HepG2 (cell line): ENCODE measurements at regions not wholly inside any gene's neighbourhood (a gene's known extent, or its start where the extent isn't known, plus 50 kb on each side); places are given as distances from the start of the nearest gene placed in this dataset.
A peak's percentile ranks its signal among the peaks of the same experiment; 100 is the strongest.

Experiments
- ATAC-seq: fragments of 200-7000 bp; cut with Tn5 transposase; 3 replicates; pipeline ENCODE4 v1.9.1; 2020; ENCODE audit warnings: mild to moderate bottlenecking, moderate library complexity
- BruUV-seq: library from RNA; stranded (reverse); fragments of 400-500 nt; replicated peaks from 2 replicates; lab custom pipeline; 2021; lab: Mats Ljungman, UMichigan
- CTCF ChIA-PET: fragments of 300-600 bp; formaldehyde crosslinking; extraction: SDS; loops from one replicate; lab custom pipeline; 2021; ENCODE audit warnings: low total read pairs, inconsistent platforms, low intra/inter-chr PET ratio; lab: Yijun Ruan, JAX
- POLR2A ChIA-PET: fragments of 350-600 bp; sonication (Branson Sonifier 250); formaldehyde crosslinking; loops from one replicate; lab custom pipeline; 2020; ENCODE audit warnings: antibody characterized with exemption, inconsistent platforms; lab: Yijun Ruan, JAX
- DNase-seq: peaks from one replicate; pipeline ENCODE4 v3.0.0-alpha.2; 2015; ENCODE audit warnings: low spot score
- FAIRE-seq: peaks from 3 replicates; lab custom pipeline; 2011; peaks lifted over from hg19 to GRCh38; lab: Jason Lieb, UNC
- H2AFZ ChIP-seq: one replicate; pipeline ENCODE4 v1.6.1; 2011; ENCODE audit warnings: low read length, inconsistent platforms
- H3K27ac ChIP-seq: fragments of 300-600 bp; 3 replicates; pipeline ENCODE4 v1.8.0; 2011; ENCODE audit warnings: mixed run types, mild to moderate bottlenecking, mixed read lengths, low read length, inconsistent platforms; ENCODE audit not compliant: insufficient read depth; ENCODE audit errors: extremely low read length
- H3K27me3 ChIP-seq, 2 experiments: fragments of 200-600 bp in 1 of 2; 2 replicates in 1 of 2; 3 replicates in 1 of 2; pipeline versions ENCODE4 v1.6.0 to v1.8.0; 2011; ENCODE audit warnings: low read length in 2 of 2, mild to moderate bottlenecking in 2 of 2, moderate library complexity in 2 of 2, inconsistent platforms in 1 of 2; ENCODE audit not compliant: insufficient read depth in 2 of 2, control insufficient read depth in 1 of 2
- H3K36me3 ChIP-seq, 2 experiments: fragments of 200-600 bp in 1 of 2; replicated peaks in 1 of 2; 2 replicates in 1 of 2; 3 replicates in 1 of 2; pipeline versions ENCODE4 v1.5.1 to v1.8.0; 2011; ENCODE audit warnings: low read length in 2 of 2, inconsistent platforms in 1 of 2; ENCODE audit not compliant: insufficient read depth in 2 of 2, control insufficient read depth in 1 of 2
- H3K4me1 ChIP-seq: 2 replicates; pipeline ENCODE4 v1.5.1; 2012; ENCODE audit warnings: low read length, inconsistent platforms; ENCODE audit not compliant: insufficient read depth
- H3K4me2 ChIP-seq: 2 replicates; pipeline ENCODE4 v1.6.0; 2011; ENCODE audit warnings: low read depth, low read length, inconsistent platforms
- H3K4me3 ChIP-seq, 3 experiments: fragments of 200-600 bp in 1 of 3; sonication (generic), shearing (Covaris generic) in 1 of 3; replicated peaks in 1 of 3; 2 replicates each; pipeline ENCODE4 v1.5.1; 2011 to 2016; ENCODE audit warnings: low read length in 3 of 3, inconsistent platforms in 2 of 3, low read depth in 2 of 3, mild to moderate bottlenecking in 2 of 3, control low read depth in 1 of 3, mixed read lengths in 1 of 3; ENCODE audit not compliant: insufficient read depth in 1 of 3
- H3K79me2 ChIP-seq: one replicate; pipeline ENCODE4 v1.6.1; 2011; ENCODE audit warnings: low read length, inconsistent platforms; ENCODE audit not compliant: insufficient read depth
- H3K9ac ChIP-seq: 2 replicates; pipeline ENCODE4 v1.6.0; 2011; ENCODE audit warnings: mild to moderate bottlenecking, low read depth, low read length, inconsistent platforms; ENCODE audit not compliant: insufficient read depth
- H3K9me3 ChIP-seq: 2 replicates; pipeline ENCODE4 v1.5.1; 2012; ENCODE audit warnings: mild to moderate bottlenecking, low read length
- H4K20me1 ChIP-seq: 2 replicates; pipeline ENCODE4 v1.6.0; 2011; ENCODE audit warnings: inconsistent platforms, mild to moderate bottlenecking, low read length, moderate library complexity; ENCODE audit not compliant: insufficient read depth
- MAFF ChIP-seq: IDR thresholded peaks from 2 replicates; pipeline ENCODE4 v1.6.1; 2011; ENCODE audit warnings: low read depth, low read length, improper control_type of control experiment
- MAFK ChIP-seq, 2 experiments: IDR thresholded peaks in 1 of 2; conservative IDR thresholded peaks in 1 of 2; 2 replicates each; pipeline ENCODE4 v1.6.1; 2011; ENCODE audit warnings: improper control_type of control experiment in 2 of 2, low read length in 2 of 2
- MBNL3 ChIP-seq: fragments of 250-450 bp; sonication (Bioruptor Pico); conservative IDR thresholded peaks from 2 replicates; pipeline ENCODE4 v1.8.0; 2022; ENCODE audit warnings: mild to moderate bottlenecking, inconsistent platforms
- SOX5 ChIP-seq: IDR thresholded peaks from 2 replicates; pipeline ENCODE4 v1.6.1; 2016; ENCODE audit warnings: borderline replicate concordance
- TRAFD1 ChIP-seq: sonication (generic); formaldehyde crosslinking; IDR thresholded peaks from 2 replicates; pipeline ENCODE4 v1.5.1; 2020; ENCODE audit warnings: missing genetic modification reagents, mild to moderate bottlenecking, borderline replicate concordance
- ZNF597 ChIP-seq: sonication (generic); formaldehyde crosslinking; IDR thresholded peaks from 2 replicates; pipeline ENCODE4 v1.5.0; 2020; ENCODE audit warnings: missing genetic modification reagents
- ZNF781 ChIP-seq: sonication (generic); formaldehyde crosslinking; IDR thresholded peaks from 2 replicates; pipeline ENCODE4 v1.5.1; 2020; ENCODE audit warnings: borderline replicate concordance, mild to moderate bottlenecking, missing genetic modification reagents; ENCODE audit errors: not compliant biosample characterization
- ZNF850 ChIP-seq: sonication (generic); formaldehyde crosslinking; conservative IDR thresholded peaks from 2 replicates; pipeline ENCODE4 v1.9.0; 2021; ENCODE audit warnings: mild to moderate bottlenecking, missing genetic modification reagents
- WGBS: methylation state at CpG from one replicate; pipeline ENCODE4 v1.1.6; 2017; ENCODE audit warnings: low lambda C conversion rate; 5-methylcytosine and 5-hydroxymethylcytosine counted together
- in situ Hi-C: cut with HindIII; loops from 2 replicates; pipeline ENCODE4 v1.10.0; 2017; ENCODE audit warnings: low pct_unique_long_range_greater_than_20kb; ENCODE audit not compliant: extremely low pct_ligation_motif_present
- intact Hi-C: fragments of 100-400 bp; cut with micrococcal nuclease; formaldehyde crosslinking; loops from one replicate; pipeline ENCODE4 v1.10.0; 2022; ENCODE audit not compliant: unreplicated experiment

- H3K4me2 ChIP-seq = no peak overlapping the region
- no peaks in the 10 kb centered on the region for H4K20me1 ChIP-seq
- H3K36me3 ChIP-seq = no peaks in the 10 kb centered on the region
- WGBS = 0% methylated on average over 2 of the region's 2 CpGs
- H3K4me3 ChIP-seq = no peak overlapping the region
- POLR2A ChIA-PET = no interaction called here
- BruUV-seq = no TSS peak
- H2AFZ ChIP-seq = no peak overlapping the region
- TF ChIP-seq MBNL3 (CRISPR knock-in tag) (no peak), ZNF597 (CRISPR knock-in tag) (no peak), SOX5 (CRISPR knock-in tag) (no peak), MAFF (peak; percentile 80), MAFK (conservative IDR thresholded peaks at IDR 0.05 in 1 of 2, IDR thresholded peaks at IDR 0.05 in 1 of 2; ENCODE audit: low read length in 2 of 2) (peak; percentile 70 to 87), ZNF850 (CRISPR knock-in tag) (no peak), TRAFD1 (CRISPR knock-in tag) (no peak), ZNF781 (CRISPR knock-in tag) (no peak)
- ATAC-seq (no peak), DNase-seq (no peak), FAIRE-seq (no peak)
- intact Hi-C loops = no loop called here
- no peaks in the 10 kb centered on the region for H3K79me2 ChIP-seq
- H3K4me1 ChIP-seq = 0 out of 2 replicates have a peak, but pooled peaks cover under 1% of the 10 kb centered on the region
- CTCF ChIA-PET = no interaction called here
- no peak overlapping the region for H3K9ac ChIP-seq
- no peak overlapping the region for H3K27ac ChIP-seq
- H3K27me3 ChIP-seq = no peaks in the 10 kb centered on the region
- in situ Hi-C loops = no loop called here
- H3K9me3 ChIP-seq = no peaks in the 10 kb centered on the region
These were observed 306.5 kb downstream of the GATA3 start for GRCh38 chr10:8360814-8361509.
